Esophagus muscularis mucosa (tissue), 3 donors: ENCODE measurements at regions not wholly inside any gene's neighbourhood (a gene's known extent, or its start where the extent isn't known, plus 50 kb on each side); places are given as distances from the start of the nearest gene placed in this dataset.
"Not testable (repeated sequence)": the region's sequence is repeated elsewhere in the genome, so short reads cannot be mapped to it uniquely, and the experiment has no call there.

Experiments used
- POLR2A ChIP-seq: fragments of 450-650 bp; IDR thresholded peaks from one replicate; pipeline ENCODE4 v1.6.1; 2017; ENCODE audit warnings: antibody characterized with exemption, moderate library complexity, mild to moderate bottlenecking, low read depth
- TF ChIP-seq, protein P1 (sequence below), 3 experiments: fragments of 200-600 bp in 2 of 3; fragments of 450-650 bp in 1 of 3; sonication (generic) in 2 of 3; IDR thresholded peaks; one replicate each; pipeline ENCODE4 v1.5.1; 2017 to 2019; ENCODE audit warnings: antibody characterized with exemption in 3 of 3, mild to moderate bottlenecking in 2 of 3, moderate library complexity in 1 of 3

DNA sequence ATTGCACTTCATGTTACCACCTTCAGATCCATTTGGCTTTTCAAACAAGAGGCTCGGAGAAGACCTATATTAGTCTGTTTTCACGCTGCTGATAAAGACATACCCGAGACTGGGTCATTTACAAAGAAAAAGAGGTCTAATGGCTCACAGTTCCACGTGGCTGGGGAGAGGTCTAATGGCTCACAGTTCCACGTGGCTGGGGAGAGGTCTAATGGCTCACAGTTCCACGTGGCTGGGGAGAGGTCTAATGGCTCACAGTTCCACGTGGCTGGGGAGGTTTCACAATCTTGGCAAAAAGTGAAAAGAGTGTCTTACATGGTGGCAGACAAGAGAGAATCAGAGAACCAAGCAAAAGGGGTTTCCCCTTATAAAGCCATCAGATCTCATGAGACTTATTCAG is 268.0 kb downstream of the C16orf95 start:
- TF ChIP-seq, protein P1, sequence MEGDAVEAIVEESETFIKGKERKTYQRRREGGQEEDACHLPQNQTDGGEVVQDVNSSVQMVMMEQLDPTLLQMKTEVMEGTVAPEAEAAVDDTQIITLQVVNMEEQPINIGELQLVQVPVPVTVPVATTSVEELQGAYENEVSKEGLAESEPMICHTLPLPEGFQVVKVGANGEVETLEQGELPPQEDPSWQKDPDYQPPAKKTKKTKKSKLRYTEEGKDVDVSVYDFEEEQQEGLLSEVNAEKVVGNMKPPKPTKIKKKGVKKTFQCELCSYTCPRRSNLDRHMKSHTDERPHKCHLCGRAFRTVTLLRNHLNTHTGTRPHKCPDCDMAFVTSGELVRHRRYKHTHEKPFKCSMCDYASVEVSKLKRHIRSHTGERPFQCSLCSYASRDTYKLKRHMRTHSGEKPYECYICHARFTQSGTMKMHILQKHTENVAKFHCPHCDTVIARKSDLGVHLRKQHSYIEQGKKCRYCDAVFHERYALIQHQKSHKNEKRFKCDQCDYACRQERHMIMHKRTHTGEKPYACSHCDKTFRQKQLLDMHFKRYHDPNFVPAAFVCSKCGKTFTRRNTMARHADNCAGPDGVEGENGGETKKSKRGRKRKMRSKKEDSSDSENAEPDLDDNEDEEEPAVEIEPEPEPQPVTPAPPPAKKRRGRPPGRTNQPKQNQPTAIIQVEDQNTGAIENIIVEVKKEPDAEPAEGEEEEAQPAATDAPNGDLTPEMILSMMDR (IDR thresholded peaks at IDR 0.05) = not testable (repeated sequence)
- TF ChIP-seq POLR2A = not testable (repeated sequence)
